OCI-LY3 (cell line): ENCODE measurements at regions not wholly inside any gene's neighbourhood (a gene's known extent, or its start where the extent isn't known, plus 50 kb on each side); places are given as distances from the start of the nearest gene placed in this dataset.
A peak's percentile ranks its signal among the peaks of the same experiment; 100 is the strongest.

ENCODE experiments used
- H2AFZ ChIP-seq: fragments of 200-600, 300-600 bp; shearing (Covaris generic); 2 replicates; pipeline ENCODE4 v1.6.0; 2014; ENCODE audit warnings: antibody characterized with exemption, low read depth, low read length
- H3K27ac ChIP-seq: fragments of 200-600, 300-600 bp; sonication (generic); 2 replicates; pipeline ENCODE4 v1.5.1; 2014; ENCODE audit warnings: mild to moderate bottlenecking, low read length, moderate library complexity, mixed read lengths
- H3K27me3 ChIP-seq: fragments of 200-600, 300-600 bp; sonication (generic); 2 replicates; pipeline ENCODE4 v1.6.1; 2014; ENCODE audit warnings: low read depth, low read length, mixed read lengths
- H3K36me3 ChIP-seq: fragments of 200-600, 300-600 bp; sonication (generic); replicated peaks from 2 replicates; pipeline ENCODE3; 2014; ENCODE audit warnings: low read depth, low read length, mixed read lengths
- H3K4me1 ChIP-seq: fragments of 300-600, 200-600 bp; sonication (generic); 2 replicates; pipeline ENCODE4 v1.6.1; 2014; ENCODE audit warnings: low read length, mixed read lengths
- H3K4me2 ChIP-seq: fragments of 200-600, 300-600 bp; sonication (generic); 2 replicates; pipeline ENCODE4 v1.6.1; 2014; ENCODE audit warnings: low read length, mixed read lengths
- H3K4me3 ChIP-seq: fragments of 300-600, 200-600 bp; sonication (generic); 2 replicates; pipeline ENCODE4 v1.5.1; 2014; ENCODE audit warnings: antibody characterized with exemption, mild to moderate bottlenecking, low read length, moderate library complexity
- H3K79me2 ChIP-seq: fragments of 300-600, 200-600 bp; shearing (Covaris generic); 2 replicates; pipeline ENCODE4 v1.6.1; 2014; ENCODE audit warnings: mild to moderate bottlenecking, low read length, mixed read lengths
- H3K9ac ChIP-seq: fragments of 300-600, 200-600 bp; shearing (Covaris generic); 2 replicates; pipeline ENCODE4 v1.6.0; 2014; ENCODE audit warnings: mild to moderate bottlenecking, low read length, moderate library complexity
- H3K9me3 ChIP-seq: fragments of 200-600, 300-600 bp; shearing (Covaris generic); 2 replicates; pipeline ENCODE4 v1.6.1; 2014; ENCODE audit warnings: low read length, mixed read lengths; ENCODE audit not compliant: insufficient read depth
- H4K20me1 ChIP-seq: fragments of 200-600, 300-600 bp; sonication (generic); 2 replicates; pipeline ENCODE4 v1.6.1; 2016; ENCODE audit warnings: low read length, mixed read lengths; ENCODE audit not compliant: insufficient read depth
- EZH2phosphoT487 ChIP-seq: fragments of 200-600 bp; shearing (Covaris generic); IDR thresholded peaks from 2 replicates; pipeline ENCODE4 v1.6.1; 2018; ENCODE audit warnings: antibody characterized with exemption, mixed run types, low read depth
- TF ChIP-seq, protein P1 (sequence below): fragments of 200-600, 300-600 bp; sonication (generic); IDR thresholded peaks from 2 replicates; pipeline ENCODE4 v1.5.1; 2014; ENCODE audit warnings: antibody characterized with exemption, low read length, low read depth

GRCh38 chr3:80114694-80115093 lies 346.9 kb upstream of the ROBO1 start:
- Histone ChIP-seq H3K27ac (no peak overlapping the region), H3K4me2 (no peak overlapping the region), H3K4me3 (no peak overlapping the region), H3K9ac (no peak overlapping the region), H3K79me2 (no peaks in the 10 kb centered on the region), H3K9me3 (no peaks in the 10 kb centered on the region), H3K27me3 (no peaks in the 10 kb centered on the region), H4K20me1 (no peaks in the 10 kb centered on the region), H3K4me1 (no peaks in the 10 kb centered on the region), H3K36me3 (no peaks in the 10 kb centered on the region), H2AFZ (no peak overlapping the region)
- no peak for TF ChIP-seq EZH2phosphoT487
- TF ChIP-seq, protein P1, sequence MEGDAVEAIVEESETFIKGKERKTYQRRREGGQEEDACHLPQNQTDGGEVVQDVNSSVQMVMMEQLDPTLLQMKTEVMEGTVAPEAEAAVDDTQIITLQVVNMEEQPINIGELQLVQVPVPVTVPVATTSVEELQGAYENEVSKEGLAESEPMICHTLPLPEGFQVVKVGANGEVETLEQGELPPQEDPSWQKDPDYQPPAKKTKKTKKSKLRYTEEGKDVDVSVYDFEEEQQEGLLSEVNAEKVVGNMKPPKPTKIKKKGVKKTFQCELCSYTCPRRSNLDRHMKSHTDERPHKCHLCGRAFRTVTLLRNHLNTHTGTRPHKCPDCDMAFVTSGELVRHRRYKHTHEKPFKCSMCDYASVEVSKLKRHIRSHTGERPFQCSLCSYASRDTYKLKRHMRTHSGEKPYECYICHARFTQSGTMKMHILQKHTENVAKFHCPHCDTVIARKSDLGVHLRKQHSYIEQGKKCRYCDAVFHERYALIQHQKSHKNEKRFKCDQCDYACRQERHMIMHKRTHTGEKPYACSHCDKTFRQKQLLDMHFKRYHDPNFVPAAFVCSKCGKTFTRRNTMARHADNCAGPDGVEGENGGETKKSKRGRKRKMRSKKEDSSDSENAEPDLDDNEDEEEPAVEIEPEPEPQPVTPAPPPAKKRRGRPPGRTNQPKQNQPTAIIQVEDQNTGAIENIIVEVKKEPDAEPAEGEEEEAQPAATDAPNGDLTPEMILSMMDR: no peak

DNA sequence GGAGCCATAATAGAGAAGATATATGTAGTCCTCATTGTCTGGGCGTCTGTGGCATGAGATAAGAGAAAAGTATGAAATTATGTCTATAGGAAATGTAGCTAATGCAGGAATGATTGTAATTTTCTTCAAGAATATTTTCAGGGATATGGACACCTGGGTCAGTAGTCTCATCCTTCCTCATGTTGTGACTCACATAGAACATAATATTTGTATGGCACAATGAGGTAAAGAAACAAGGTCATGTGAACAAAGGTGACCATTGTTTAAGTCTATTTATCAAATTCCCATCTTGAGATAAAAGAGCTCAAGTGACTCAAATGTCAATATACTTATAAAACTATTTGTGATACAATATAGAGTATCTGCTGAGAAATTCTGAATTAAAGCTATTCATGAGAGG lies 345.5 kb upstream of the ROBO1 start:
- Histone ChIP-seq H4K20me1 (no peaks in the 10 kb centered on the region), H3K4me1 (no peaks in the 10 kb centered on the region), H3K9me3 (no peaks in the 10 kb centered on the region), H3K27me3 (no peaks in the 10 kb centered on the region), H3K27ac (no peak overlapping the region), H3K9ac (no peak overlapping the region), H3K4me3 (no peak overlapping the region), H3K79me2 (no peaks in the 10 kb centered on the region), H3K4me2 (no peak overlapping the region), H3K36me3 (no peaks in the 10 kb centered on the region), H2AFZ (no peak overlapping the region)
- no peak for TF ChIP-seq EZH2phosphoT487
- TF ChIP-seq, protein P1: no peak

GRCh38 chr3:80099559-80100066 lies 331.8 kb upstream of the ROBO1 start:
- Histone ChIP-seq H3K79me2 (no peaks in the 10 kb centered on the region), H3K4me3 (no peak overlapping the region), H4K20me1 (no peaks in the 10 kb centered on the region), H3K36me3 (no peaks in the 10 kb centered on the region), H3K27me3 (no peaks in the 10 kb centered on the region), H2AFZ (no peak overlapping the region), H3K27ac (no peak overlapping the region), H3K9ac (no peak overlapping the region), H3K4me2 (no peak overlapping the region), H3K4me1 (peaks cover 10% of the 10 kb centered on the region), H3K9me3 (no peaks in the 10 kb centered on the region)
- TF ChIP-seq, protein P1: no peak
- no peak for TF ChIP-seq EZH2phosphoT487

DNA sequence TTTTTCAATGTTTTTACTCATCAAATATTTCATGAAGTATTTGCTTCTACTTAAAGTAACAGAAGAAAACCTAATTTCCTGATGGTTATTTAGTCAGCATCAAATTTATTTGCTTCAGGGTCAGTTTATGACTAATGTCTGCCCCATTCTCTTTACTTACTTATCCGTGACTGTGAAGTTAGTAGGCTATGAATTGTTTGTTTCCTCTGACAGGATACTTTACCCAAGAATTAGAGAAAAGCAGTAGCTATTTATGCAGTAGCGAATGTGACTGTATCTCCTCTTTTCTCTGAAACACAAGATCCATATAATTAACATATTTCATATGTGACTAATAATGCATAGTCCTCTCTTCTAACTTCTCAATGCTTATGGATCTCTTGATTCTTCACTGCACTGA lies 329.9 kb upstream of the ROBO1 start:
- no peaks in the 10 kb centered on the region for H3K27me3 ChIP-seq
- H3K79me2 ChIP-seq: no peaks in the 10 kb centered on the region
- H3K4me3 ChIP-seq: no peak overlapping the region
- H3K4me2 ChIP-seq: no peak overlapping the region
- H4K20me1 ChIP-seq: no peaks in the 10 kb centered on the region
- H2AFZ ChIP-seq: 0 out of 2 replicates have a peak overlapping the region, but pooled peaks have one; percentile 11
- no peak overlapping the region for H3K9ac ChIP-seq
- no peaks in the 10 kb centered on the region for H3K36me3 ChIP-seq
- no peaks in the 10 kb centered on the region for H3K4me1 ChIP-seq
- H3K27ac ChIP-seq: no peak overlapping the region
- TF ChIP-seq, protein P1: no peak
- TF ChIP-seq EZH2phosphoT487: no peak
- no peaks in the 10 kb centered on the region for H3K9me3 ChIP-seq
